GM21723 (cell line): ENCODE measurements at regions not wholly inside any gene's neighbourhood (a gene's known extent, or its start where the extent isn't known, plus 50 kb on each side); places are given as distances from the start of the nearest gene placed in this dataset.

Experiments used
- ATAC-seq: cut with Tn5 transposase; IDR thresholded peaks from one replicate; pipeline ENCODE4 v1.9.1; 2021; ENCODE audit warnings: mild to moderate bottlenecking, moderate library complexity; ENCODE audit not compliant: unreplicated experiment

GRCh38 chr13:47632311-47632710, 368.8 kb downstream of the SUCLA2 start:
- no peak for ATAC-seq

GRCh38 chr13:47628666-47629065, 372.4 kb downstream of the SUCLA2 start:
- no peak for ATAC-seq

DNA sequence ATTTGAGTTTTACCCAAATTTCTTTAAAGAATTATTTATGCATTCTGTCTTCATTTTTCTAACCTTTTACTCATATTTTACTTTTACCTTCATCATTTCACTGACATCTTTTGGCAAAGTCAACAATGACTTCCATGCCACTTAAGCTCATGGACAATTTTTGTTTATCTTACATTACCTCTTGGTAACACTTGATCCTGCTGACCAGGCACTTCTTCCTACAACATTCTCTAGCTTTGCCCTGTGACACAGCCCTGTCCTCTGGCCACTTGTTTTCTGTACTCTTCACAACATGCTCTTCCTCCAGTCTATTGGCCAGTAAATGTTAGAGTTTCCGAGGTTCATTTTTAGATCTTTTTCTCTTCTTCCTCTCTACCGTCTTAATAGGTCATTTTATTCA, 377.2 kb downstream of the SUCLA2 start:
- no peak for ATAC-seq

DNA sequence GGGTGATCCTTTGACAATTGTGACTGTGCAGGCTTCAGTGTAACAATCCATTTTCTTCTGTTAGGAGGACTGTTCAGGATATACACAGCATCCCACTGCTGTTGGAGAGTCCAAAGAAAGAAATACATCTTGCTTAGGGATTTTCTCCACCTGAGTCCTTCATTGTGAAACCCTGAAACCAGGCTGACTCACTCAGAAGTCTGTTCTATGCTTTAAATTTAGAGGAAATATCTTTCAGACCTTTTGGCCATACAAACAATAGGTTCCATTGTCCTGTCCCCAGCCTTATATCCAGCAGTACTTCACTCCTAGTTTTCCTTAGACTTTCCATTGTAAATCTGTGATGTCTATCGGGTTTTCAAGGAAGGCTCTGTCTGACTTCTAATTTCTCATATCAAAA, 379.1 kb downstream of the SUCLA2 start:
- ATAC-seq, result no peak

- no peak for ATAC-seq
Observed at GRCh38 chr13:47611664-47612288, 389.3 kb downstream of the SUCLA2 start.

DNA sequence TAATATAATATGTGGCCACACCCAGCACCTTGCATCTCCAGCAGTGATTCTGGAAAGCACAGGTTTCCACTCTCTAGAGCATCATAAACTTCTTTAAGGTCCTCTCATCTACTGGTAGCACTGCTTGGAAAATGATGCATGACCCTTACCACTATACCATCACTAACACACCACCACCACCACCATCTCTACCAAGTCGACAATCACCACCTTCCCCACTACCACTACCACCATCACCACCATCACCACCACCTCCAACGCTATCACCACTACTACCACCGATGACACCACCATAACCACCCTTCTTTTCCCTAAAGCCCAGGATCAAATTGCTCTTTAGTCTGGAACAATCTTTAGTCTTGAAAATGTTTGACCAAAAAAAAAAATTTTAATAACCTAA, 390.4 kb downstream of the SUCLA2 start:
- ATAC-seq, result no peak

GRCh38 chr13:47603365-47603764, 397.7 kb downstream of the SUCLA2 start:
- ATAC-seq, result no peak

DNA sequence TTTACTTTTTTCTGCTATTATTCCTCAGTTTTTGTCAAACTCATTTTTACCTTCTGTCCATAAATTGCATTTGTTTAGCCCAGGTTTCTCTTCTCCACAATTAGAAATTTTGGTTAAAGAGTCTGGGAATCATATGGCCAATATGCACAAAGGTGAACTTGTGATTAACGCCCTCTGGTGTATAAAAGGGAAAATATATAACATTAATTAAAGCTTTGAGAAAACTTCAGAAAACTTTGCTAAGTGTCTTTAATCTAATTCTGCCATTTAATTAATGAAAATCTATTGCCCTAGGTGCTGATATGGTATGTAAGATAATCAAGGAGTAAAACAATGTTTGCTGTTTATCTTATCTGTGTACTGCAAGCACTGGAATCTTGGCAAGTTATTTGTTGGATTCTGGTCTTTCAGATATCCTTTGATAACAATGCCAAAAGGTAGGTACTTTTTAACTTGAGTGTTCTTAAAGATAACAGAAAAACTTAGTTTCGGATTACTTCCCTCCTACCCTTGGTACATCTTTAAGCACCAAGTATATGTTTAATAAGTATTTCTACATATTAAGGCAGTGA, 402.6 kb downstream of the SUCLA2 start:
- no peak for ATAC-seq

- no peak for ATAC-seq
Observed at GRCh38 chr13:47594833-47595232, 406.2 kb downstream of the SUCLA2 start.

GRCh38 chr13:47592256-47592655, 408.8 kb downstream of the SUCLA2 start:
- ATAC-seq, result no peak

DNA sequence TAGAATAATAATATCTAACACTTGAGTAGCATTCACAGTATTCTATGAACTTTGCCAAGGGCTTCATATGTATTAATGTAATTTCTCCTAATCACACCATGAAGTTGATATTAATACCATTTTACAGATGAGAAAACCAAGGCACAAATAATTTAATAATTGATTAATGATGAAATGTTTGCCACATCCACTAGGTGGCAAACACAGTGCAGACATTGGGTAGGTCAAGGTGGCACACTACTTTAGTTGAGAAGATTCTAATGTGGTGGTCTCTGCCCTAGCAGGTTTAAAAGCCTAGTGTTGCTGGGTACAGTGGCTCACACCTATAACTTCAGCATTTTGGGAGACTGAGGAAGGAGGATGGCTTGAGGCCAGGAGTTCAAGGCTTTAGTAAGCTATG, 412.4 kb downstream of the SUCLA2 start:
- no peak for ATAC-seq

DNA sequence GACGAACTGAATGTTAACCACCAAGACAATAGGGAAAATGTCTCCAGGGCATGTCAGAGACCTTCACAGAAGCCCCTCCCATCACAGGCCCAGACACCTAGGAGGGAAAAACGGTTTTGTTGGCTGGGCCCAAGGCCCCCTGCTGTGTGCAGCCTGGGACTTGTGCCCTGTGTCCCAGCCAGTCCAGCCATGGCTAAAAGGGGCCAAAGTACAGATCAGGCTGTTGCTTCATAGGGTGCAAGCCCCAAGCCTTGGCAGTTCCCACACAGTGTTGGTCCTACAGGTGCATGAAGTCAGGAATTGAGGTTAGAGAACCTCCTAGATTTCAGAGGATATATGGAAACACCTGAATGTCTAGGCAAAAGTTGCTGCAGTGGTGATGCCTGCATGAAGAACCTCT, 428.7 kb downstream of the SUCLA2 start:
- ATAC-seq, result no peak

DNA sequence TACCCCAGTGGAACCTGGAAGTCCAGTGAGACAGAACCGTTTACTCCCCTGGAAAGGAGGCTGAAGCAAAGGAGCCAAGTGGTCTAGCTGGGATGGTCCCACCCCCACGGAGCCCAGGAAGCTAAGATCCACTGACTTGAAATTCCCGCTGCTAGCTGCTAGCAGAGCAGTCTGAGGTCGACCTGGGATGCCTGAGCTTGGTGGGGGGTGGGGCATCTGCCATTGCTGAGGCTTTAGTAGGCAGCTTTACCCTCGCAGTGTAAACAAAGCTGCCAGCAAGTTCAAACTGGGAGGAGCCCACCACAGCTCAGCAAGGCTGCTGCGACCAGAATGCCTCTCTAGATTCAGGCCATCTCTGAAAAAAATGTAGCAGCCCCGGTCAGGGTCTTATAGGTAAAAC, 437.0 kb downstream of the SUCLA2 start:
- no peak for ATAC-seq

- ATAC-seq, result no peak
Observed at GRCh38 chr13:47556703-47557102, 444.4 kb downstream of the SUCLA2 start.

- no peak for ATAC-seq
Observed at GRCh38 chr13:47555235-47555634, 445.8 kb downstream of the SUCLA2 start.

DNA sequence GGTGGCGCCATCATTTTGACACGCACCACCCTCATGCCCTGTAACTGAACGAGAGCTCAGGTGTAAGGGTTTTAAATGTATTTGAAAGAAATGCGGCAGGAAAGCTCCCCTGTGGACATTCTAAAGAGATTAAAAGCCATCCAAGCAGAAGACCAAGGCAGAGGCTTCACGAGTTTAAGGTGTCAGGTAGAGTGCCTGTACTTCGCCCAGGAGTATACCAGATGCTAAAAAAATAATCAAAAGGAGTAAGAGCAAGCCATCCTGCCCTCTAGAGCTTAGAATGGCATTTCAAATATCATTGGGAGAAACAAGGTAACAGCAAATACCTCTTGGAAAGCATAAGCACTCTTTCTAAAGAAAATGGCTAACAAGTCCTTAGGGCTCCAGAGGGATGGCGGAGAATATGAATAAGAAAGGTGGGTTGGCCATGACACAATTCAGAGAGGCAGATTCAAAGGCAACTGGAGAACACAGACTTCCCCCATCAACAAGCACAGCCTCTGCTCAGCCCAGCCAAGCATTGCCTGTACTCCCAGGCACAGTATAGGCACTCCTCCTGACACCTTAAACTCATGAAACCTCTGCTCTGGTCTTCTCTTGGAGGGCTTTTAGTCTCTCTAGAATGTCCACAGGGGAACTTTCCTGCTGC, 447.6 kb downstream of the SUCLA2 start:
- ATAC-seq, result no peak

DNA sequence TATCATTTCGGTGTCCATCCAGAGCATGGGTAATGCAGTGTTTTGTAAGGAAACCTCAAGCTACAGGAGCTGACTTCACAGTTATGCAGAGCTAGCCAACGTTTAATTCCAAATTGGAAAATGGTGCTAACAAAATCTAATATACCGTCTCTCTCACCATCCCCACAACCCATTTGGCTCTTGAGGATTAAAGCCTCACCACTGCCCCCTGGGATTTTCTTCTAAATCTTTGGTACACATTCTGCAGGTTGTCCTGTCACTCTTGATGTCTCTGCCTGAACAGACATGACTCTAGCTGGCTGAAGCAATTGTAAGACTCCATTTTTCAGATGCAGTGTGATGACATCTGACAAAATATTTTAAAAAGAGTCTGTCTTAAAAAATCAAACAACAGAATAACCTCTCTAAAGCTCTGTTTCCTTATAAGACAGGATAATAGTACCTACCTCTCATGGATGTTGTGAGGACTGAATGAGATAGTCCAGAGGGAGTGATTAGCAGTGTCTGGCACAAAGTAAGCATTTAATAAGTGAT, 451.8 kb downstream of the SUCLA2 start:
- ATAC-seq, result no peak

DNA sequence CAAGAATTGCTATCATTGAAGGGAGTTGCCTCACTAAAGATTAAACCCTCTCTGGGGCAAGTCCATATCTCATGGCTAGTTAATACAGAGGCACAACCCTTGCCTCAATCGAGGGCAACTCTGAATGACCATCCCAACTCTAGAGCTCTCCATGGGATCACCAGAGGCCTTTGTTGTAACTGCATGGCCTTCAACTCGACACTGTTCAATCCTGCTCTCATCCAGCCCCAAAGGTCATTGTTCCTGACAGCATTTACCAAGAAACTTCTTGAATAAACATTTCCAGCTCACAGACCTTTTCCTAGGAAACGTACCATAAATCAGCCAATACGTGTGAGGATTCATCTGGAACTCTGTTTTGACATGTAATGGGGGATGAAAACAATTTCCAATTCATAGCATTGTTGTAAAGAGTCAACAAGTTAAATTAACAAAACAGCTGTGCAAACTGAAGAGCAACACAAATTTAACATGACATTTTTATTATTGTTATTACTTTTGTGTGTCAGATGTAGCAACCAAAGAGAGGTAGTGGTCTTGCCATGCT, 452.7 kb downstream of the SUCLA2 start:
- ATAC-seq, result no peak

- no peak for ATAC-seq
Observed at GRCh38 chr13:47546391-47547225, 454.5 kb downstream of the SUCLA2 start.

DNA sequence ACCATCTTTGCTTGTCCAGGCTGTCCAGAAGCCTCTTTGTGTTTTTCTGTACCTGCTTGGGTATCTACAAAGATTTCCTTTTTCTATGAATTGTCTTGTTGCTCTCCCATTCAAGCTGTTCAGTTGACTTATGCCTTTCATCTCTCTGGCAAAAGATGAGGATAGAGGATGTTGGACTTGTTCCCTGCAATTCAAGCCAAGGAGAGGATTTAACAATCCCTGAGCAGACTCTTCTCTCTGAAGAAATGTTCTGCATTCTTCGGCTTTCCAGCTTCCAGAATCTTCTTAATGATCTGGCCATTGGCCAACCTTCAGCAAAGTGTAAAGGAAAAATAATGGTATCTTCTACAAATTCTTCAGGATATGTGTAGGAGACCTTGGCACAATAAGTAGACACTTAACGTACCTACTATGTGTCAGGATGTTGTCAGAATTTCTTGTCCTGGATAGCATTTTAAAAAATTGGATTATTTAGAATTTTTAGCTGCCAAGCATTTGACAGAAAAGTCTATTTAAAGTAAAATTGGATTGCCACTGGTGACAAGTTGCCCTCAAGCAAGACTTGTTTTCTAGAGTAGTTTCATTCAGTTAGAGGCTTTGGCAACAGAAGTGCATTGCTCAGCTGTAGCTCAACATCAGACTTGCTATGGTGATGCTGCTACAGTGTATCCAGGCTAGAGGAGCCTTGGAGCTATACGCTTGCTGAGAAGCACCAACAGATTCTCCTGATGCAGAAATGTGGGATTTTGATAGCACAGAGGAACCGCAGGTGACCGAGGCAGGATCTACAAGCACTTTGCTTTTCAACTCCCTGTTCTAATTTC, 455.7 kb downstream of the SUCLA2 start:
- no peak for ATAC-seq
